ENCODE measurements at regions not wholly inside any gene's neighbourhood (a gene's known extent, or its start where the extent isn't known, plus 50 kb on each side); places are given as distances from the start of the nearest gene placed in this dataset.

DNA sequence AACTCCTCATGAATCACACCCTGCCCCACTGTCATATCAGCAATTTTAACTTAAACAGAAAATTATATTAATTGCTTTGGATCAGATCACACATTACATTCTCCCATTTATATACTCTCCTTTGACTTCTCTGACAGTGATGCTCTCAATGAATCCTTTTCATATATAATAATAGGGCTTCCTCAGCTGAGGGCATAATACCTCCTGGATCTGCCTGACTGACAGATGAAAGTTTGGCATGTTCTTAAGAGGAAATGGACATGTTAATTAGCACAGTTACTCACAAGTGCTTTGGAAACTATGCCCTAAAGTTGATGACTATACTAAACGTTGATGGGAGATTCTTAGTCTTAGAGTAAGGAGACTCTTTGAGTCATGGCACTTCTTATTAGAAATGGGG, 478.2 kb upstream of the LRRN3 start (continued):
- TF ChIP-seq, protein P1, sequence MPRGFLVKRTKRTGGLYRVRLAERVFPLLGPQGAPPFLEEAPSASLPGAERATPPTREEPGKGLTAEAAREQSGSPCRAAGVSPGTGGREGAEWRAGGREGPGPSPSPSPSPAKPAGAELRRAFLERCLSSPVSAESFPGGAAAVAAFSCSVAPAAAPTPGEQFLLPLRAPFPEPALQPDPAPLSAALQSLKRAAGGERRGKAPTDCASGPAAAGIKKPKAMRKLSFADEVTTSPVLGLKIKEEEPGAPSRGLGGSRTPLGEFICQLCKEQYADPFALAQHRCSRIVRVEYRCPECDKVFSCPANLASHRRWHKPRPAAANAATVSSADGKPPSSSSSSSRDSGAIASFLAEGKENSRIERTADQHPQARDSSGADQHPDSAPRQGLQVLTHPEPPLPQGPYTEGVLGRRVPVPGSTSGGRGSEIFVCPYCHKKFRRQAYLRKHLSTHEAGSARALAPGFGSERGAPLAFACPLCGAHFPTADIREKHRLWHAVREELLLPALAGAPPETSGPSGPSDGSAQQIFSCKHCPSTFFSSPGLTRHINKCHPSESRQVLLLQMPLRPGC (tag by site-specific recombination; IDR thresholded peaks at IDR 0.05) = no peak
- TF ChIP-seq, protein P2, sequence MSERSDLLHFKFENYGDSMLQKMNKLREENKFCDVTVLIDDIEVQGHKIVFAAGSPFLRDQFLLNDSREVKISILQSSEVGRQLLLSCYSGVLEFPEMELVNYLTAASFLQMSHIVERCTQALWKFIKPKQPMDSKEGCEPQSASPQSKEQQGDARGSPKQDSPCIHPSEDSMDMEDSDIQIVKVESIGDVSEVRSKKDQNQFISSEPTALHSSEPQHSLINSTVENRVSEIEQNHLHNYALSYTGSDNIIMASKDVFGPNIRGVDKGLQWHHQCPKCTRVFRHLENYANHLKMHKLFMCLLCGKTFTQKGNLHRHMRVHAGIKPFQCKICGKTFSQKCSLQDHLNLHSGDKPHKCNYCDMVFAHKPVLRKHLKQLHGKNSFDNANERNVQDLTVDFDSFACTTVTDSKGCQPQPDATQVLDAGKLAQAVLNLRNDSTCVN (tag by site-specific recombination; optimal IDR thresholded peaks at IDR 0.05) = no peak
- TF ChIP-seq BCL11B (tag by site-specific recombination; IDR thresholded peaks at IDR 0.05; ENCODE audit: low read depth) (no peak), REPIN1 (tag by site-specific recombination; IDR thresholded peaks at IDR 0.05; ENCODE audit: low read depth) (no peak), ZNF391 (tag by site-specific recombination; IDR thresholded peaks at IDR 0.05; ENCODE audit: borderline replicate concordance, low read depth) (no peak), ZNF324 (tag by site-specific recombination; IDR thresholded peaks at IDR 0.05) (no peak), ZNF768 (tag by site-specific recombination; IDR thresholded peaks at IDR 0.05) (no peak)
